ENCODE measurements at regions not wholly inside any gene's neighbourhood (a gene's known extent, or its start where the extent isn't known, plus 50 kb on each side); places are given as distances from the start of the nearest gene placed in this dataset.

DNA sequence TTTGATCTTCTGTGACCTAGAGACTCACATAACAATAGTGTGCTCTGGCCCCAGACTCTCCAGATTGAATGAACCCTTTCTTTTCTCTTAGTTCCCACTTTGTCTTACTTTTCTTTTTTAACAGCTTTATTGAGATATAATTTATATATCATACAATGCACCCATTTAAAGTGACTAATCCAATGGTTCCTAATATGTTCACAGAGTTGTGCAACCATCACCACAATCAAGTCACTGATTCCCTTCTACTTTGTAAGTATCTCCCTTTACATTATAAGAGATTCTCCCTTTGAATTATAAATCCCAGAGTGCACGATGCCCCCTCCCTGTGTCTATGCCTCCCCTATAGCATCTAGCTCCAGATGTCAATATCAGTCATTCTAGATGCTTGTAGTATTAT, 172.4 kb downstream of the HINT1 start:
- TF ChIP-seq, protein P1, sequence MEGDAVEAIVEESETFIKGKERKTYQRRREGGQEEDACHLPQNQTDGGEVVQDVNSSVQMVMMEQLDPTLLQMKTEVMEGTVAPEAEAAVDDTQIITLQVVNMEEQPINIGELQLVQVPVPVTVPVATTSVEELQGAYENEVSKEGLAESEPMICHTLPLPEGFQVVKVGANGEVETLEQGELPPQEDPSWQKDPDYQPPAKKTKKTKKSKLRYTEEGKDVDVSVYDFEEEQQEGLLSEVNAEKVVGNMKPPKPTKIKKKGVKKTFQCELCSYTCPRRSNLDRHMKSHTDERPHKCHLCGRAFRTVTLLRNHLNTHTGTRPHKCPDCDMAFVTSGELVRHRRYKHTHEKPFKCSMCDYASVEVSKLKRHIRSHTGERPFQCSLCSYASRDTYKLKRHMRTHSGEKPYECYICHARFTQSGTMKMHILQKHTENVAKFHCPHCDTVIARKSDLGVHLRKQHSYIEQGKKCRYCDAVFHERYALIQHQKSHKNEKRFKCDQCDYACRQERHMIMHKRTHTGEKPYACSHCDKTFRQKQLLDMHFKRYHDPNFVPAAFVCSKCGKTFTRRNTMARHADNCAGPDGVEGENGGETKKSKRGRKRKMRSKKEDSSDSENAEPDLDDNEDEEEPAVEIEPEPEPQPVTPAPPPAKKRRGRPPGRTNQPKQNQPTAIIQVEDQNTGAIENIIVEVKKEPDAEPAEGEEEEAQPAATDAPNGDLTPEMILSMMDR (conservative IDR thresholded peaks at IDR 0.05), result no peak
- no peak for TF ChIP-seq EZH2 (IDR thresholded peaks at IDR 0.05; ENCODE audit: low read depth)
